GM18870 (cell line): ENCODE measurements at regions not wholly inside any gene's neighbourhood (a gene's known extent, or its start where the extent isn't known, plus 50 kb on each side); places are given as distances from the start of the nearest gene placed in this dataset.

Experiments
- ATAC-seq: cut with Tn5 transposase; IDR thresholded peaks from one replicate; pipeline ENCODE4 v1.9.1; 2021; ENCODE audit warnings: moderate library complexity; ENCODE audit not compliant: unreplicated experiment

DNA sequence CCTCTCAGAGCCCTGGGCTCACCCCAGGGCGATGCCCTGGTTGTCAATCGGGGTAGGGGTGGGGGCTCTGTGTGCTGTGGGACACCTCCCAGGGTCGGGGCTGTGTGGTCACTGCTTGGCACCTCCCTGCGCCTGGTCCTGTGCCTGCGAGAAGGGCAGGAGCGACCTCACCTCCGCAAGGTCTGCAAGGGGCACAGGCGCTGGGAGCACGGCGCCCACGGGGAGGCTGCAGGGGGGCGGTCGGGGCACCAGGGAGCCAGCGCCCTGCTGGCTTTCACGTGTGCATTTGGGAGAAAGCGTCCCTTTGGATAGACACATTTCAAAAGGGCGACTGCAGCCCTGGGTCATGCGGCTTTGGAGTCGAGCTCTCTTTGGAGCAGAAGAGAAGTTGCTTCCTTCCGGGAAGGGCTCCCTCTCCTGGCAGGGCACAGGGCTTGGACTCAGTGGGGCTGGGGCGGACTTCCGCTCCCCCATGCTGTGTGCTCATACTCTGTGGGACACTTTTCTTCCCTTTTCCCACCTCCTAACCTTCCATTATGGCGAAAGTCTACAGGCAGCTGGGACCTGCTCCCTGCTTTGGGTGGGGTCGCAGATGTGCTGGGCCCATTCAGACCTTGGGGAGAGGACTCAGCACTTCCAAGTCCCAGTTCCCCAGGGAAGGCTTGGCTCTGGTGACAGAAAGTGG lies 52.9 kb upstream of the SLC28A3 start:
- ATAC-seq, result no peak

DNA sequence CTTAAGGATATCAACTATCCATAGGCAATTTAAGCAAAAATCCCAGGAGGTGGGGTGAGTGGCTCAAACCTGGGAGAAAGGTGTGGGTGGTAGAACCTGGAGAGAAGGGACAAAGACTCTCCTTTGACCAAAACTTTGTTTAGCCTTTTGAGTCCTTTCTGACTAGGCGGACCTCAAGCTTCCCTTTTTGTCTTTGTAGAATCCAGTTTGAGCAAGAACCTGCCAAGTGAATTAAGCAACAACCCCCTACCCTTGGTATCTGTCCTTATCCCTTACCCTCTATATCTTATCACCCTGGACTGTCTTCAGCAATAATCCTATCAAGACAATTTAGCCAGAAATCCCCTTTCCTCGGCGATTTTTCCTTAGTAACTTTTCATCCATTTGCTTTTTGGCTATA lies 53.5 kb upstream of the SLC28A3 start:
- no peak for ATAC-seq

DNA sequence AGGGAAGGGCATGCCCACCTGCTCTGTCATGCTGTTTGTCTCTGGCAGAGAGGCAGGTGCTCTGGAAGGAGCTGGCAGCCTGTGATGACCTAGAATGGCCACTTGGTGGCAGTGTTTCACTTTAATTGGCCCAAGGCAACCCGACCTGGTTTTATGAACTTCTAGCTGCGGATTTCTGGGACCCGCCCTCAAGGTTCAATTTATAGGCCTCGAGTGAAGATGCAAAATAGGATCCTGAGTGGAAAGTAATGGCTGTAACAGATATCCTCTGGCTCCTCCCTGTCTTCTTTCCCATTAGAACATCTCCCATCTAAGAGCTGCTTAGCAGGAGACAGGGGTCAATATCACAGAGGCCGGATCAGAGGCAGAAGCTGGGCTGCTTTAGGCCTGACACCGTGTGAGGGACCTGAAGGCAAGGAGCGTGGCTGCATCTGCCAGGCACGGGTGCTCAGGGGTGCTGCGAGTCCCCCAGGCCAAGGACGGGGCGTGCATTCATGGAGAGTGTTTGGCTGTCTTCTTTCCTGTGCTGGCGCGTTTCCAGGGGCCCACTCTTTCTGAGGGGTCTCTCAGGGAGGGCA lies 56.7 kb upstream of the SLC28A3 start:
- ATAC-seq, result no peak

DNA sequence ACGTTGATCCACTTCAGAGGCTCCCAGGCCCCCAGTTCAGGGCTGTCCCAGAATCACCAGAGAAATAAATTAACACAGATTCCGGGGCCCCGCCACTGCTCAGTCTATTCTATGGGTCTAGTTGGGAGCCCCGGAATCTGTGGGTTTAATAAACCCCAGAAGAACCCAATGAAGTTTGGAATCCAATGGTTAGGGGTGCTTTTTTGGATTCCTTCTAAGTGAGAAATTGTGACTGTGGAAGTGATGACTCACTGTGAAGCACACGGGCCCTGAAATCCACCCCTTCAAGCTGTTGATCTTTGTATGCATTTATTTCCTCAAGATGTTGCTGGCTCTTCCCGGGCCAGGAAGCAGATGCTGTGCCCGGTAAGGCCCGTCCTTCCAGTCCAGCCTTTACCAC lies 57.3 kb upstream of the SLC28A3 start:
- no peak for ATAC-seq

DNA sequence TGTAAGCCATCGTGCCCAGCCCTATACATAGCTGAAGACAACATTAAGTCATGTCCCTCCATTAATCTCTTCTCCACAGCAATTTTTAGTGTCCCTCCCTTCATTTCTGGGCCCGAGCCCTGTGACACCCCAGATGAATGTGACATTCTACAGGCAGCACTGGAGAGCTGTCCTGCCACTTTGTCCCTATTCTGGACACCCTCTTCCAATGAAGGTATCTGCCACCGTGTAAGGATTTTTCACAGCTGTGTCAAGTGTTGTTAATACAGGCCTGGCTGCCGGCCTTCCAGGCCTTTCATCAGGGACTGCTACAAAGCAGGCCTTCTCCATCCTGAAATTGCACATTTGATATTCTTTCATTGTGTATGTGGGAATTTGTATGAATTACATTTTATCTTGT lies 62.0 kb upstream of the SLC28A3 start:
- no peak for ATAC-seq

DNA sequence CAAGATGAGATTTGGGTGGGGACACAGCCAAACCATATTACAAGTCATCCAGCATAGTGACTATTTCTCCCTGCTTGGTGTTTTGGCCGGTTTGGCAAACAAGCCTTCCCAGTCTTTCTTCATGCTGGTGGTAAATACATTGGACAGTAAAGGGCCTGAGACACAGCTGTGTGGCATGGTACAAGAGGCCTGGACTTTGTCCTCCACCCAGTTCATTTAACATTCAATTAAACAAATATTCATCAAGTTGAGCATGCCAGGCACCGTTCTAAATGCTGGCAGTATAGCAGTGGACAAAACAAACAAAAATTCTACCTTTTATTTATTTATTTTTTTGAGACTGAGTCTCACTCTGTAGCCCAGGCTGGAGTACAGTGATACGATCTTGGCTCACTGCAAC lies 62.7 kb upstream of the SLC28A3 start:
- ATAC-seq, result no peak

DNA sequence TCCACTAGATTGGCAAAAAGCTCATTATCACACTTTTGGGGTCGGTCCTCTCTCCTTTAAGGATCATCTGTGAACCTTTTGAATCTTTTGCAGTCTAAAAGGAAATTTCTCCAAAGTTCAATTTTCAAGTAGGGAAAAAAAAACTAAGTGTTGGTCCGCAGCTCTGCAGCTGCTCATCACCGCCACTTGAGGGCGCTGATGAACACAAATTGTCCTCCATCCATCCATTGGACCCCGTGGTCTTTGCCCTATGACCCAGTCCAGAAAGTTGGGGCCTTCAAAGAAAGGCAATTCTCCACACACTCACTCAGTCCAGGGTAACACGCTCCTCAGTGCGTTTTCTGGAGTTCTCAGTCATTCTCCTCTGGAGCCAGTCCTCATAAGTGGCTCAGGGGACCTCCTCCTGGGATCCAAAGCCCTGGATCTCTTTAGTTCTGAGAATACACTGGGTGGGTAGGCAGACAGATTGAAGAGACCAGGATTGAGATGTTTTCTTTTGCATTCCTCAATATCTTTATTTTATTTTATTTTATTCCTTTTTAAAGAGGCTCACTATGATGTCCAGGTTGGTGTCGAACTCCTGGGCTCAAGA lies 63.6 kb upstream of the SLC28A3 start:
- no peak for ATAC-seq

DNA sequence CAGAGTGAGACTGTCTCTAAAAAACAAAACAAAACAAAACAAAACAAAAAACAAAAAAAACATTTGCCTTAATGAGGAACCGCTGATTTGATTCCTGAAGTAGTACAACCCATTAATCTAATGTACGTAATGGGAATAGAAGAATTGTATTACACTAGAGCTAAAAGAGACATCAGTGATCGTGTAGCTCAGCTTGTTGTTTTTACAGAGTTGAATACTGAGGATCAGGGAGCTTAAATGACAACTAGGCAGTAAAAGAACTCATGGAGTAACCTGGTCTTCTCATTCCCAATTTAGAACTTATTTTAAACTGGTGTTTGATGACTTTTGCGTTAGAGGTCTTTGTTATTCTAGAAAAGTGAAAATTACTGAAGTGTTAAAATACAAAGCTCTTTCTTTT lies 65.1 kb upstream of the SLC28A3 start:
- ATAC-seq, result no peak

DNA sequence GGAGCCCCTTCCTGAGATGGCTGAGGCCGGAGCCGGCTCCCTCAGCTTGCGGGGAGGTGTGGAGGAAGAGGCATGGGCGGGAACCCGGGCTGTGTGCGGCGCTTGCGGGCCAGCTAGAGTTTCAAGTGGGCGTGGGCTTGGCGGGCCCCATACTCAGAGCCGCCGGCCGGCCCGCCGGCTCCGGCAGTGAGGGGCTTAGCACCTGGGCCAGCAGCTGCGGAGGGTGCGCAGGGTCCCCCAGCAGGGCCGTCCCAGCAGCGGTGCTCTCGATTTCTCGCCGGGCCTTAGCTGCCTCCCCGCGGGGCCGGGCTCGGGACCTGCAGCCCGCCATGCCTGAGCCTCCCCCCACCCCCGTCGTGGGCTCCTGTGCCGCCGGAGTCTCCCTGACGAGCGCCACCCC lies 67.9 kb upstream of the SLC28A3 start:
- no peak for ATAC-seq

DNA sequence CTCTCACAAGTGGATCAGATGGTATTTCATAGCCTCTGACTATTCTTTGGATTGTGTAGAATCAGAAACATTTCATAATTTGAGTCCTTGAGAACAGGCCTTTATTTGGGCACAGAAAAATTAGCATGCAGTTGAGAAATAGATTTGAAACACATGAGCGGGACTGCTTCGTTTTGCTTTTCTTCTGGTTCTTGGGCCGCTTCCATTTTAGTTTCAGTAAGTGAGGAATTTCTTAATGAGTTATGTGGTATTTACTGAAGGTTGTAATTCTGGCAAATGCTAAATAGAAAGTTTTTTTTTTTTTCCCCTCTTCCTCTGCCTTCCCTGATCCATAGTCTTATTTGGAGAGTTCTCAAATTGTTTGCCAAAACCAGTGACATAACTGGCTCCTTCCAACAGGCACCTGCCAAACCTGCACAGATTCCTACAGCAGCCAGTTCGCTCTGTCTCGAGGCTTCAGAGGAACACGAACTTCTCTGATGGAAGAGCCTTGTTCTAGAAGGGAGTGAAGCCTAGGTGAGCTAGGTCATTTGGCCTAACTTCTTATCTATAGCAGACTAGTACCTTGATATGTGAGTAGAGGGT lies 71.2 kb upstream of the SLC28A3 start:
- no peak for ATAC-seq

DNA sequence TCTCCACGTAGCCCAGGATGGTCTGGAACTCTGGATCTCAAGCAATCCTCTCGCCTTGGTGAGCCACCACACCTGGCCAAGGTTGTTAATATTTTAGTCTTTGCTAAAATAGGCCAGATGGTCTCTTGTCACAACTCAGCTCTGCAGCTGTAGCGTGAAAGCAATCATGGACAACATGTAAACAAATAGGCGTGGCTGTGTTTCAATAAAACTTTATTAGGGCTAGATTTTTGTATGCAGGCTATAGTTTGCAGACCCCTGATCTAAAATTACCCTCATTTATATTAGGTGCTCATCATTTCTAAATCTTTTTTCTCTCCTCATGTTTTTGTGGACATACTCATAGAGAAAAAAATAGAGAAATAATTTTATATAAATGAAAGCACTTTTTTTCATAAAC lies 72.1 kb upstream of the SLC28A3 start:
- no peak for ATAC-seq

DNA sequence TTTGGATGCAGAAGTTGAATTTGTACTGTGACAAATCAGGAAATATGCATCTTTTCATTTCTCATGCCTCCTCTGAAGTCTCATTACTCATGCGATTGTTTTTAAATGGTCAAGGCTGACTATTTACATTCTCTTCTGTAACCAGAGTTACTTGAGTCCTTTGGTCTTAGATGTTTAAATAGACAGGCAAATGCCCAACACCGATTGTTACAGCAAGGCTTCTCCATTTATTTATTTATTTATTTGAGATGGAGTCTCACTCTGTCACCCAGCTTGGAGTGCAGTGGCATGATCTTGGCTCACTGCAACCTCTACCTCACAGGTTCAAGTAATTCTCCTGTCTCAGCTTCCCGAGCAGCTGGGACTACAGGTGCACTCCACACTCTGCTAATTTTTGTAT lies 72.7 kb upstream of the SLC28A3 start:
- no peak for ATAC-seq

DNA sequence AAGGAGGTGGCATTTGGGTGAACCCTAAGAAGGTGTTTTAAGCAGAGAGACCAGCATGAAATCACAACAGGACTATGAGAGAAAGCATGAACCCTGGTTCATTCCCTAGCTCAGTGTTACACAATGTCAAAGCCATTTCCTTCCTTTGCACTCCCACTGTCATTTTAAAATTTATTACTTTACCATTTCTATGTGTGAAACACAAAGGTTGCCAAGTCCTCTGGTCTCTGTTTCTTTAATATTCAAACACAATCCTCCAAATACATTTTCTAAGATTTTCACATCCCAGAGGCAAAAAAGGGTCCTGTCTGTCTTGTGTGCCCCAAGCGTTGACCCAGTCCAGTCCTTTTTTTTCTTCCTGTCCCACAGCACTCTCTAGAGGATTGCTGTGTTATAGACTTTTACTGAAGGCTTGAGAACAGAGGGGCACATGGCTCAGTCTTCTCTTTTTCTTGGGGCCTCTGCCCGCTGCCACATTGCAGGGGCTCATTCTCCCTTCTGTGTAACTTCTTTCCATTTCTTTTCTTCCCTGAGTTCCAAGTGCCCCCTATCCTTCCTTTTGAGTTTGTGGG lies 78.6 kb upstream of the SLC28A3 start:
- no peak for ATAC-seq

DNA sequence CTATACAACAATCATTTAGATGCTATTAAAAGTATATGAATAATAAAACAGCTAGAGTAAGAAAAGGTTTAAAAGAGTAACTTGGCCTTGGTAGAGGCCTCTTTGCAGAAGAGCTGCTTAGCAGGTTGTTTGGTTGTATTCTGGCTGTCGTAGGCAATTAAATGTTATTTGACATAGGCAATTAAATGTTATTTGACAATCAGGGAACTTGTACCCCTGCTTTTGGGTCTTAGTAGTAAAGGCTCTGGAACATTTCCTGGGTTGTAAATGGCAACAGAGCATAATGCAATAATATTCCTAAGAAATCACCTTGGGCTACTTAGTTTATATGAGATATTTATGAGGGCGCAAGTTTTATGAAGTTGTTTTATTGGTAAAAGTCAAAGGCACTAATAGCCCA lies 84.4 kb upstream of the SLC28A3 start:
- no peak for ATAC-seq

DNA sequence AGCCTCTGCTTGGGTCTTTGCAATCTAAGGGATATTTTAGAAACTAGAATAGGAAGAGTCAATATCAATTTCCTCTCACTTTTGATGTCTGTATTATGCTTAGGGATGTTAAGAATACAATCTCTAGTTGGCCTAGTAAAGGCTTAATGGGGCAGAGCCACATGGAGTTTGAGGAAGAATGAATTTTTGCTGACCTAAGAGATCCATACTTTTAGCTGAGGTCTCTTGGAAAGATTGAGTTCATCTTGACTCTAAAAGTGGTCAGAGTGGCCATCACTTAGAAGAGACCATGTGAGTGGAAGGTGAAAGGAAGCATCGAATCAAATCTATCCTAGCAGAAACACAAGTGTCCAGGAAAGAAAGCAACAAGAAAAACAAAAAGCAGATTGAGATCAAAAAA lies 92.2 kb upstream of the SLC28A3 start:
- no peak for ATAC-seq

DNA sequence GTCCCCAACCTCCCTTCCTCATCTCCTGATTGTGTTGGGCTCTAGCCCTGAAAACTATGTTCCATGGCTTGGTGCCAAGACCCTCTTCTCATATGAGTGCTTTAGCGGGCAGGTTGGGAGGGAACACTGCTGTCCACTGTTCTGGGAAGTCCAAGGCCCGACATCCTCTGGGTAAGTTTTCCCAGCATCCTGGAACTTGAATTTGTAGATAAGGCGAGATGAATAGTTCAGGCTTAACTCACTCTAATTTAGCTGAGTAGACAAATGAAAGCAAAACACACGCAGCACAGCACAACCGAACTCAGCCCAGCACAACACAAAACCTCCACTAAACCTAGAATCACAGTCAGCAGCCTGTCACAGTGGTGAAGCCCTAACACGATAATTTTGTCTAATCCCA lies 95.3 kb upstream of the SLC28A3 start:
- ATAC-seq, result no peak

DNA sequence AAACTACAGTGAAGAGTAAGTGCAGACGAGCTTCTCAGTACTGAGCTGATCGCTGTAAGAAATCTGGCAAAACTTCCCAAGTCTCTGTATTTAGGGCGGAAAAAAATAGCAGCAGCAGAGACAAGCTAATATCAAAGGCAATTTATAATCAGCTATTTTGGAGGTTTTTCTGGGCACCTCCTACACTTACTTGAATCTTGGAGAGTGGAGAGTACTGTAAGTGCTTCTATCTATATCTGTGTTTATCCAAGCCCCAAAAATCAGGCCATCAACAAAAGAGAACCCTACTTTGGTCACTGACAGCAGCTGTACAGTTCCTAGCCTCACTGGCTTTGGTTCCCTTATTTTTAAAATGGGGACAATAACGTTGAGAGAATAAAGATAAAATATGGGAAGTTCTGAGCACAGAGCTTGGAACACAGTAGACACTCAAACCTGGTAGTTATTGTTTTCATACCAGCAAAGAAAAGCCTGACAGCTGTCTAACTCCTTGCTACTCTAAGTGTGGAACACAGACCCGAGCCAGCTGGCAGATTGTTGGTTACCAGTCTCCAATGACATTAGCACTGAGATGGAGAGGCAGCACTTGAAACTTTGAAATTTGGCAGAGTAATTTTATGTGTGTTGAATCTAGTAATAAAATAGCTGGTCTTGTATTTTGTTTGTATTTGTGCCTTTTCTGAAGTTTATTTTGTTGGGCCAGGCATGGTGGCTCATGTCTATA lies 96.0 kb upstream of the SLC28A3 start:
- no peak for ATAC-seq

DNA sequence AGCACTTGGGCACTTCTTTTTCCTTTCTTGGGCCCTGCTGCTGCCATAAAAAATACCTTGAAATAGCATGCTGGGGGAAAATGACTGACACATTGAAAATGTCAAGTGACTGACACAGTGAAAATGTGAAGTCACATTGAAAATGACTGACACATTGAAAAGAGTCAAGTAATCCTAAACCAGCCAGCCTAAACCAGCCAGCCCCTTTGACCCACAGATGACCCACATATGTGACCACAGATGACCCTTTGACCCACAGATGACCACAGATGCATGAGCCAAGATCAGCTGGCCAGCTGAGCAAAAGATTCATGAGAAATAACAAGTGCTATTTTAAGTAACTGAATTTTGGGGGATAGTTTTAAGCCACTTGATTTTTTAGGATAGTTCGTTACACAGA lies 97.8 kb upstream of the SLC28A3 start:
- no peak for ATAC-seq

DNA sequence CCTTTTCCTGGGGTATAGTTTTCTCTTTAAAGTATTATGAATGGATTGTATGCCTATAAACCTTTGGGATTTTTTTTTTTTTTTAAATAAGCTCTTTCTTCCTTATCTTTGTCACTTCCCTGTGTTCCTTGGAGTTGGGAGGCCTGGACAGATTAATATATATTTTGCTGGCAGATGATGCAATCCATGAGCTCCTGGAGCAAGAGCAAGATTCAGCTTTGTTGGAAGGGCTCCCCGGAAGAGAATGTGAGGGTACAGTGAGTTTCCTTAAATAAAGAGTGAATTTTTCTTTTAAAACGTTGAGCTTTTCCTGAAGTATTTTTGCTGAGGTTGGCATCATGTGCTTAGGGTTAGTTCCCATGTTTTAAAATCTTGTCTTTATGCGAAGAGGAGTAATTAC lies 98.7 kb upstream of the SLC28A3 start:
- no peak for ATAC-seq

DNA sequence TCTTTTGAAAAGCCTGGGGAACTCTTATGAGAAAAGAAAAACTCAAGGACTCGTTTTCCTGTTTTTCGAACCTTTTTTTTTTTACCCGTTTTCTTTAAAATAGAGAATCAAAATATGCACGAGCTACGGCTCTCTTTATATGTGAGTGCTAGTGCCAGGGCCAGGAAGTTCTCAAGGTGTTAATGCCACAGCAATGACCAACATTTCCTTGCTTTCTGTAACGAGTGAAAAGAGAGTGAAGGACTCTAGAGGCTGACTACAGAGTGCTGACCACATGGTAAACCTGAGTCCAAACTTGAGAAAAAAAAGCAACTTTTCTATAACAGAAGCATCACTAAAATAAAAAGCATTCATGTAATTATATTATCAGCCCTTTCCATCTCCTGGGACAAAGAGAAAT lies 102.2 kb upstream of the SLC28A3 start:
- ATAC-seq, result no peak

DNA sequence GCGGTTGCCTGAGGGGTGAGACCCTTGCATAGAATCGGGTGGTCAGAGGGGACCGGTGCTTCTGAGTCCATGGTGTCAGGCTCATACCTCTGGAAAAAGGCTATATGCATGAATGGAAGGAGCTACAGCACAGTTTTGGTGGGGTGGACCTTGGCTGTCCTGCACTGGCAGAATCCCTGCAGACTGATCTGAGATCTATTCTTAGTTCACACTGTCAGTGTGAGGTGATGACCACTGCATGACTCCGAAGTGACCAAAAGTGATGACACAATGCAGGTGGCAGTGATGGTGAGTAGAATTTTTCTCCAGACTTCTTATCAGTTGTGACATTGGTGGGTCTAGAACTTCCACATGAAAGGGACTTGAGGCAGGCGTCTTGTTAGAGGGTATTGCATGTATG lies 105.2 kb upstream of the SLC28A3 start:
- no peak for ATAC-seq
